ENCODE measurements at regions not wholly inside any gene's neighbourhood (a gene's known extent, or its start where the extent isn't known, plus 50 kb on each side); places are given as distances from the start of the nearest gene placed in this dataset.

DNA sequence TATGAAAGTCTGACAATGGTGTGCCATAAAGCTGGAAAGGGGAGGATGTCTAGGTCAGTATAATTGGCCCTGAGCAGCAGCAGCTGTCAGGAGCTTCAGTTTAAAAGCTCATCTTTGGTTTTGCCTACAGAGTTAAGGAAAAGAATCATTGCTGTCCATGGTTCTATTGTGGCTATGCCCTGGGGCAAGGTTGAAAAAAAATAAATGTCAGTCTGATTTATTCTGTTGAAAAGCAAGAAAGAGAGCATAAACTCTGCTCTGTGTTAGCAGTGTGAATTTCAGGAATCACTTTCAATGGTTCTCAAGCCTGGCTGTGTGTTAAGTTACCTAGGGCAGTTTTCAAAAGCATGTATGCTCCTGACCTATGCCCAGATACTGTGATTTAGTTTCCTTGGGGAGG lies 446.7 kb downstream of the SETBP1 start:
- CTCF ChIA-PET = no interaction called here
- no peak overlapping the region for H3K4me3 ChIP-seq (replicated peaks in 1 of 3; ENCODE audit: insufficient read depth in 1 of 3, low read depth in 1 of 3, low read length in 3 of 3)
- no peaks in the 10 kb centered on the region for H4K20me1 ChIP-seq (replicated peaks; ENCODE audit: control insufficient read depth, extremely low read depth, insufficient read depth, low read length)
- no peaks in the 10 kb centered on the region for H3K27me3 ChIP-seq (ENCODE audit: control insufficient read depth in 2 of 2, insufficient read depth in 2 of 2, low read length in 2 of 2)
- no peak overlapping the region for H3K4me2 ChIP-seq (ENCODE audit: insufficient read depth, low read length)
- intact Hi-C loops (cut with micrococcal nuclease) (no loop called here), dilution Hi-C loops (cut with MboI; ENCODE audit: extremely low pct_ligation_motif_present, low sequenced_read_pairs) (no loop called here)
- TF ChIP-seq GATA2 (IDR thresholded peaks at IDR 0.05; ENCODE audit: insufficient read depth, insufficient read length, low read depth, low read length) = no peak
- no peak for TF ChIP-seq POLR2AphosphoS5 (IDR thresholded peaks at IDR 0.05; ENCODE audit: insufficient read depth, low read depth, low read length)
- TF ChIP-seq JUN (IDR thresholded peaks at IDR 0.05; ENCODE audit: borderline replicate concordance, insufficient read depth, insufficient read length, low read depth) = no peak
- no peak for TF ChIP-seq FOS (IDR thresholded peaks at IDR 0.05; ENCODE audit: borderline replicate concordance, insufficient read depth, low read length)
- TF ChIP-seq, protein P1, sequence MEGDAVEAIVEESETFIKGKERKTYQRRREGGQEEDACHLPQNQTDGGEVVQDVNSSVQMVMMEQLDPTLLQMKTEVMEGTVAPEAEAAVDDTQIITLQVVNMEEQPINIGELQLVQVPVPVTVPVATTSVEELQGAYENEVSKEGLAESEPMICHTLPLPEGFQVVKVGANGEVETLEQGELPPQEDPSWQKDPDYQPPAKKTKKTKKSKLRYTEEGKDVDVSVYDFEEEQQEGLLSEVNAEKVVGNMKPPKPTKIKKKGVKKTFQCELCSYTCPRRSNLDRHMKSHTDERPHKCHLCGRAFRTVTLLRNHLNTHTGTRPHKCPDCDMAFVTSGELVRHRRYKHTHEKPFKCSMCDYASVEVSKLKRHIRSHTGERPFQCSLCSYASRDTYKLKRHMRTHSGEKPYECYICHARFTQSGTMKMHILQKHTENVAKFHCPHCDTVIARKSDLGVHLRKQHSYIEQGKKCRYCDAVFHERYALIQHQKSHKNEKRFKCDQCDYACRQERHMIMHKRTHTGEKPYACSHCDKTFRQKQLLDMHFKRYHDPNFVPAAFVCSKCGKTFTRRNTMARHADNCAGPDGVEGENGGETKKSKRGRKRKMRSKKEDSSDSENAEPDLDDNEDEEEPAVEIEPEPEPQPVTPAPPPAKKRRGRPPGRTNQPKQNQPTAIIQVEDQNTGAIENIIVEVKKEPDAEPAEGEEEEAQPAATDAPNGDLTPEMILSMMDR (IDR thresholded peaks at IDR 0.05; ENCODE audit: extremely low read depth in 1 of 2, insufficient read depth in 1 of 2, low read depth in 1 of 2, low read length in 2 of 2) = no peak
- TF ChIP-seq, protein P2, sequence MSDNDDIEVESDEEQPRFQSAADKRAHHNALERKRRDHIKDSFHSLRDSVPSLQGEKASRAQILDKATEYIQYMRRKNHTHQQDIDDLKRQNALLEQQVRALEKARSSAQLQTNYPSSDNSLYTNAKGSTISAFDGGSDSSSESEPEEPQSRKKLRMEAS (IDR thresholded peaks at IDR 0.05; ENCODE audit: insufficient read depth, insufficient read length) = no peak
- TF ChIP-seq EZH2 (IDR thresholded peaks at IDR 0.05; ENCODE audit: borderline replicate concordance, low read depth, low read length, severe bottlenecking) = no peak
- no peak for TF ChIP-seq POLR2A (IDR thresholded peaks at IDR 0.05; ENCODE audit: low read depth, low read length)
- TF ChIP-seq MYC (IDR thresholded peaks at IDR 0.05; ENCODE audit: low read depth, low read length) = no peak
- no peaks in the 10 kb centered on the region for H3K79me2 ChIP-seq (ENCODE audit: control insufficient read depth, insufficient read depth, low read length)
- POLR2A ChIA-PET = no interaction called here
- H3K9me1 ChIP-seq (replicated peaks; ENCODE audit: control insufficient read depth, extremely low read depth, insufficient read depth, low read length) = no peaks in the 10 kb centered on the region
- no peaks in the 10 kb centered on the region for H3K9me3 ChIP-seq (replicated peaks; ENCODE audit: control insufficient read depth, insufficient read depth, low read length)
- H3K36me3 ChIP-seq (ENCODE audit: control insufficient read depth in 2 of 2, extremely low read depth in 1 of 2, insufficient read depth in 2 of 2, low read length in 2 of 2) = no peaks in the 10 kb centered on the region
- H3K9ac ChIP-seq (replicated peaks; ENCODE audit: extremely low read depth, insufficient read depth, low read length) = no peak overlapping the region
- no peaks in the 10 kb centered on the region for H3K4me1 ChIP-seq (ENCODE audit: control insufficient read depth, extremely low read depth, insufficient read depth, low read length)
- no TSS peak for BruUV-seq (replicated peaks)
- no peak overlapping the region for H3K27ac ChIP-seq (ENCODE audit: insufficient read depth, low read depth, low read length)
- no peak overlapping the region for H2AFZ ChIP-seq (ENCODE audit: low read depth, low read length)
- FAIRE-seq (no peak), DNase-seq (ENCODE audit: low read depth, low spot score) (no peak)

Measured in endothelial cell of umbilical vein (primary cell).